ENCODE measurements at regions not wholly inside any gene's neighbourhood (a gene's known extent, or its start where the extent isn't known, plus 50 kb on each side); places are given as distances from the start of the nearest gene placed in this dataset.
"Not testable (repeated sequence)": the region's sequence is repeated elsewhere in the genome, so short reads cannot be mapped to it uniquely, and the experiment has no call there.

DNA sequence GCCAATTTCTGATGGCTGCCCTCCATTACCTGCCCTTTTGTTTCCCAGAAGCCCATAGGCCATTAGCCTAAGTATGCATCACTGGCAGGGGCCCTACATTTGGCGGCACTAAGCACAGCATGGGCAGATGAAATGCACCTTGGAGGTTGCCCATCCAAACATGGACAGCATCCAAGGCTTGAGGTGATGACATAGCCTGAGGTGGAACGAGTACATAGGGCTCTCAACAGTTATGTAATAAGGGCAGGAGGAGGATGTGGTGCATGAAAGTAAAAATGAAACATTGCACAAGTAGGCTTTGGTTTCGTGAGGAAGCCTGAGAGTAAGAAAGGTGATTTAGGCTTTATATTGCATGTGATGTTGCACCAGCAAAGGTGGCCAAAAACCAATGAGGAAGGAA is 148.1 kb downstream of the FAM76B start:
- peak in 1 of 2 donors; percentile 56 for DNase-seq

DNA sequence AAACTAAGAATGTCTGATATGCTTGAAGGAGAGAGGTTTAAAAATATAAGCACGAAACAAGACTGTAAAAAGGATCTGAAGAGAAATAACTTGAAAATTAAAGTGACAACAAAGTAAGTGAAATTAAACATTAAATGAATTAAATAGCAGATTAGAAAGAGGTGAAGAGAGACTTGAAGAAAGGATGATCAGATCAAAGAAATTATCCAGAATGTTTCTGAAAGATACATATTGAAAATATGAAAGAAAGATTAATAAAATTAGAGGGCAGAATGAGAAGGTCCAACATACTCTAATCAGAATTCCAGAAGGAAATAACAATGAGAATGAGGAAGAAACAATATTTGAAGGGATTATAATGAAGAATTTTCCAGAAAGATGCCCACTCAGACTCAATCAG is 151.1 kb downstream of the FAM76B start:
- DNase-seq: no peak

DNA sequence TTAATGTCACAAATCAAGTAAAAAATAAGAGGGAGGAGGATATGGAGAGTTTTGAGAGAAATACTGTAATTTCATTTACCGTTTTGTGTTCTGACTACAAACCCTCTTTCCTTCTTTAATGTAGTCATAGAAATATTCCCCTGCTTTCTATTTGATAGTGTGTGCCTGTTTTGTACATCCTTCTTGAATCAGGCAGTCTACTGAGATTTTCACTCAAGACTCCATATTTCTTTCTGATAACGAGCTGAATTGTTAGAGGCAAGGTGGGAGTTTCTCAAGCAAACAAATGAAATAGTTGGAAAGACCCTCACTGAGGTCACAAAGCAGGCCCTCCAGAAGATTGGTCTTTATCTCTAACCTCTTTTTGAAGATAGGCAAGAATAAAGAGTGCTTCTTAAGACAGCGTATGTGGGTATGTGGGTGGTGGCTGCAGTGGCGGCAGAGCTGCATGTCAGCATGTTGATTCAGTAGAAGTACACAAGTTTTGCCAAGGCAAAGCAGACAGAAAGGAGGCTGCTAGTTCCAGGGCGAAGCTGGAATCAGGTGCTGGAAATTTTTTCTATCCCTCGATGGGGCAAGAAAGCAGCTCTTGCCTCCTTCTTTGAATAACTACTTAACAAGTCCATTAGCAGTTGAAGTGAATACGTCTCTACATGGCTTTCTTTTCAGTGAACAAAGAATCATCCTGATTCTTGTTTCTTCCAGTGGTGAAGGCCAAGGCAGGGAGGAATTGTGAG is 164.2 kb downstream of the FAM76B start:
- no peak for DNase-seq

DNA sequence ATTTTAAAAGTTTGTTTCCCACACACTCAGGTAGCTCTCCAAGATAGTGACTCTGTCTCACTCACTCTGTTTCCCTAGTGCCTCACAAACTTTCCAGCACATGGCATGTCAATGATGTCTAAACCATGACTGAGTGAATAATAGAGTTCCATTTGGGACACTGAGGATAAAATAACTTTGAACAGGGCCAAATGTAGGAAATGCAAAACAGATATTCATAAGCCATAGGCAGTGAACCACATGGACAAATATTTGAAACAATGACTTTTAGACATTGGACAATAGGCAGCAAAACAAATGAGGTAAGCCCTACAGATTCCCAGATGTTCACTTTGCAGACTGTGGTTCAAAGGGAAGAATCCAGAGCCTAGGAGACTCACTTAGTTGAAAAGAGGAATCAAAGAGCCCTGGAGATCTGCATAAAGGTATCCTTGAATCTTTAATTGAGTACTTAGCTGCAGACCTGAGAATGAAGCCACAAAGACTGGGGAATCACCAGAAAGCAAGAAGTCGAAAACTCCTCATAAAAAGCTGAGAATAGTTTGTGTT is 173.3 kb downstream of the FAM76B start:
- DNase-seq: no peak

DNA sequence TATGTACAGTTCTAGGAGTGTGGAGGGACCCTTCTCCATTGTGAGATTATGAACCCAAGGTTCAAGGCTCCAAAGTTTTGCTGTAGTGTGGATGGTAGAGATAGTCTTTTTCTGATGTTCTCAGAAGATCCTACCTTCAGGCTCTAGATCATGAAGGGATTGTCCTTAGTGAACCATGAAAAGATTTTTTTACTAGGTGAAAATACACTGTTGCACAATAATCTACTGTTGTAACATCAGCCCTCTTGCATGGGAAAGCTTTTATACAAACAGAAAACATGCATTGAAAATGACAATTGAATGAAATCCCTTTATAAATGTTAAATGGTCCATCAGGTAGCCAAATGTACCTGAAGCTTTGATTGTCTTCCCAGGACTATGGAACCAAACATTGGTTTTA is 177.8 kb downstream of the FAM76B start:
- no peak for DNase-seq

DNA sequence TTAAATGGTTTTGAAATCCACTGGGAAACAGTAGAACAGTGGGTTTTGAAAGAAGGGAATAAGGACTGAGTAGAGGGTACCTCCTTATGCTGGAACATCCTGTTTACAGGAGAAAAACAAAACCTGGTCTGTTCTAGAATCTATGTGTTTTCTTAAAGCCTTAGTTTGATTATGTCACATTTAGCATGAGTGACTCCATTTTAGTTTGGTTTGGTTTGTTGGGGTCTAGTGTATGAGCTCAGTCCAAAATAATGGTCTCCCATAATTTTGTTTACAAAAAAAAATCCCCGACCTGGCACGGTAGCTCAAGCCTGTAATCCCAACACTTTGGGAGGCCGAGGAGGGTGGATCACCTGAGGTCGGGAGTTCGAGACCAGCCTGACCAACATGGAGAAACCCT is 179.4 kb downstream of the FAM76B start:
- DNase-seq: not testable (repeated sequence)

DNA sequence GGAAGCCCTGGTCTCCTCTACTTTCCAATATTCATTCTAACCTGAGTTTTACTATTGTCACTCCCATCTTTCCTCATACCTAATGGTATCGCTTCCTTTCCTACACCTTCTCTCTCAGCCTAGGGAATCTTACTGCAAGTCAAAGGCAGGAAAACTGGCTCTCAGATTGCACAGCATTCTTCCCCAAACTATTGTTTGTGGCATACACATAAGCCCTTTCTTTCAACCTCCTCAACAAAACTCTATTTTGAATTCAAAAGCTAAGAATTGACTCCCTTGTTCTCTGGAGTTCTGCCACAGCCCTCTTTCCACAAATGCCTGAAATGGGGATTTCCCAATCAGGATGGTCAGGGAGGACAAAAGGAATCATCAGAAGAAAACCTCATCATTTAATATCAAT is 181.5 kb downstream of the FAM76B start:
- no peak for DNase-seq

DNA sequence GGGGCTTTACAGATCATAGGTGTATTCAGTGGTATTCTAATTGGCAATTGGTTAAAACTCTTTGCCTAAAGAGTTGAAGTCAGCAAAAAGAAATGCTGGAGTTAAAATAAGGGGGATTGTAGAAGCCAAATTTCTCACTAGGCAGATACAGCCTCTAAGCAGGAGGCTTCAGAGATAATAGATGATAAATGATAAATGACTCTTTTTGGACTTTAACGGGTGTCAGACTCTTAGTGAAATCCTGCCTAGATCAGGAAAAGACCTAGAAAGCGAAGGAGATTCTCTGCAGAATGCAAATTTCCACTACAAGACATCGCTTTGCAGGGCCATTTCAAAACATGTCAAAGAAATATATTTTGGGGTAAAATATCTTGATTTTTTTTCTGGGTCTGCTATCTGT is 182.8 kb downstream of the FAM76B start:
- no peak for DNase-seq

DNA sequence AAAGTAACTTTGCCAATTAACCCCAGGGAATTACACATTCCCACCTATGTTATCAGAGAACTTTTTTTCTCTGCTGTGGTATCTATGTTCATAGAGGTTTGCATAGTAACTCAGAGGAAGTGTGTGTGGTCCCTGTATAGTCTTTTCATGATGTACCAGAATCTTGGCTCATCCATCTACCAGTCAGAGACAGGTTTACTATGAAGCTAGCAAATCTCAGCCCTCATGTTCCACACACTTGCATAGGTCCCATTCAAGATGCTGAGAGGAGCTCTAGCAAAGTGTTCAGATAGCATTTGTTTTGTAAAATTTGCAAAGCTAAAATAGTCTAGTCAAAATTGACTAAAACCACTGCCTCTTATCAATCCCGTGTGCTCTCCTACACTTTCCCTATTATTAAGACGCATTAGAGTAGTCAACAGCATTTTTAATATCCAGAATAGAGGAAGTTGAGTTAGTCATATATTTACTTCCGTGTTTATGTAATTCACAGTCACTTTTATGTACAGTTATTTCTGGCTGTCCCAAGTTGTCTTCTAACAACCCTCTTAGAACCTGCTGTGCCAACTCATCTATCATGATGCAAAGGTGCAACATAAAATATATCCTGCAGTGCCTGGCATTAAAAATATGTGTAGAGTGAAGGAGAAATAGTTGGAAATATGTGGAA is 184.2 kb downstream of the FAM76B start:
- DNase-seq: no peak

DNA sequence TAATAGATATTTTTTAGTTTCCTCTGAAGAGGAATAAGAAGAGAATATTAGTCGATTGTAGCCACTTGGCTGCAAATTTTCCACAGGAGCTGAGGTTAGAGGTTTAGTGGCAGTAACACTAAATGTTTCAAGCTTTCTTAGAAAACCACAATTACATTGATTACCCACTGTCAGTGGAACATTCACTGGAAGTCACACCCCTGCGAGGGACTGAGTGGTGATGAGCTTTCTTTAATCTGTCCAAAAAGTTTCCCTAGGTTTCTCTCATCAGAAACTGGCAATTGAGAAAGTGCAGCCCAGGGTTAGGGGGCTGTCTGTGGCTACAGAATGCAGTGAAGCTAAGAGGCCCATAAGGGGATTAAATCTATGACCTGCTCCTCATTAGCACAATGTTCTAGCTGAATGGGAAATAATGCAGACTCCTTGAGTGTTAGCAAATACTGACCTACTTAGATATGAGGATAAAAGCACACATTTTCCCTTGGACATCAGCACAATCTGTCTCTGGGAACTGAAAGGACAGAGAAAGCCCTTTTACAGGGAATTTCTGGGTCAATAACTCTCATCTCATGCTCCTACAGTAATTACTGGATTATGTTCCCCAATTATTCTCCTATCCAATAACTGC is 189.5 kb downstream of the FAM76B start:
- DNase-seq: peak in 1 of 2 donors; percentile 22

DNA sequence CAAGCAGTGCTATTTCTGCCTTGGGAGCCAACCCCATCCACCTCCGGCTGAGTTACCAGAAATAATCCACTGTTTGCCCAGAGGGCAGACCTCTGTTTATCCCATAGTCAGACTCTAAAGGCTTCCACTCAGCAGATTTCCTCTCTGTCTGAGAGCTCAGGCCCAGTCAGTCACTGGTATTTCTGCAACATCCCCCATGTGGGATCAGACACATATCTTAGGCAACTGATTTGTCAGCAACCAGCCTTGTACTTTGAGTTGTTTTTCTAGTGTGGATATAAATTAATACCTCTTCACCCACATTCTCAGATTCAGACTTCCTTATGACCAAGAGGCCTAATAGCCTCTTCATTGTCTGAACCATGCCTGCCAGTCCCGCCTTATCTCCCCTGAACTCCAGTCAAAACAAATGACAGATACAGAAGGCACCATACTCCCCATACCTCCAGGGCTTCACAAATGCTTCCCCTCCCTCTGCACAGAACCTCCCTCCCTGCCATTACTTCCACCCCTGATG is 193.6 kb downstream of the FAM76B start:
- DNase-seq: no peak

DNA sequence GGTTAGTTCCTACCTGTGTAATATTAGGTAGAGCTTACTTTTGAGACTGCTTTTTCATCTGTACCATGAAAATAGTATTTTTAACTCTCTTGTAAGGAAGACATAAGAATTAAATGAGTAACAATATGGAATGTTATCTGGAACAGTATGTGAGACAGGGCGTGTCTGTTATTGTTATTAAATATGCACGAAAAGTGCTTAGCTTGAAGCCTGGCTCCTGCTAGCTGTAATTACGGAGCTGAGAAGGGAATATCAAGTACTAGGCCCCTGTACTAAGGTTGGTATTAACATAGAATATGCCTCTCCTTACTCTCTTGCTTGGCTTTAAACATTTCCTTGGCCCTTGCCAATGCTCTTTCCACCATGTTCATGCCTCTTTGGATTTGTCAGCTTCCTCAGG is 194.0 kb downstream of the FAM76B start:
- no peak for DNase-seq

DNA sequence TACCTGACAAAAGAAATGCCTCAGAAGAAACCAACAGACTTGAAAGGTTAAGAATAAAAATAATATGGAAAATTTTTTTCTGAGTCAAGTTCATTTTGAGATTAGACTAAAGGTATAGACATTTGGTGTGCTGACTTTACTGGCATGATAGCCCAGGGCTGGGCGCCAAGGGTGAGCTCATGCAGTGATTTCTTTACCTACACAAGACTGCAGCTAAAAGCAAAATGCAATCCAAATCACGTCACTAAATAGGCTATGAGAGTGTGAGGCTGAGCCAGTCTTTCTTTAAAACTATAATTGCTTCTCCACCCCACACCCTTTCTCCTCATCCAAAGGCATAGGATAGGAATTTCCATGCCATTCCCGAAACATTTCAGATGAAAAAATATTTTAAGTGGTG is 196.5 kb downstream of the FAM76B start:
- DNase-seq: no peak

DNA sequence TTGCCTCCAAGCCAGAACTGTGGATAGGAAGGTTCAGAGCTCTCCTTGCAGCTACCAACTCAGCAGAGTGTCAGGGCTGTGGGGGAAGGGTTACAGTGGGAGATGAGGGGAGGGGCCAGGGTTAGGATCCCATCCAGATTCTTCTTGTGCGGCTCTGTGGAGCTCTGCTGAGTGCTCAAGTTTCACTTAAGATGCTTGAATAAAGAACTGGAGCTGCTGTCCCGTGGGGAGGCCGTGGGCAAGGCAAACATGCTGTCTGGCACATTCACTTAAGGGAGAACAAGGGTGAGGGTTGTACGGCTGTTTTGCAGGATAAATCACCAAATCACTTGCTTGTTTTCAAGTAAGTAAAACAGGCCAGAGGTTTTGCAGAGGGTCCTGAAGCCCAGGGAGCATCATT is 197.1 kb downstream of the FAM76B start:
- no peak for DNase-seq

DNA sequence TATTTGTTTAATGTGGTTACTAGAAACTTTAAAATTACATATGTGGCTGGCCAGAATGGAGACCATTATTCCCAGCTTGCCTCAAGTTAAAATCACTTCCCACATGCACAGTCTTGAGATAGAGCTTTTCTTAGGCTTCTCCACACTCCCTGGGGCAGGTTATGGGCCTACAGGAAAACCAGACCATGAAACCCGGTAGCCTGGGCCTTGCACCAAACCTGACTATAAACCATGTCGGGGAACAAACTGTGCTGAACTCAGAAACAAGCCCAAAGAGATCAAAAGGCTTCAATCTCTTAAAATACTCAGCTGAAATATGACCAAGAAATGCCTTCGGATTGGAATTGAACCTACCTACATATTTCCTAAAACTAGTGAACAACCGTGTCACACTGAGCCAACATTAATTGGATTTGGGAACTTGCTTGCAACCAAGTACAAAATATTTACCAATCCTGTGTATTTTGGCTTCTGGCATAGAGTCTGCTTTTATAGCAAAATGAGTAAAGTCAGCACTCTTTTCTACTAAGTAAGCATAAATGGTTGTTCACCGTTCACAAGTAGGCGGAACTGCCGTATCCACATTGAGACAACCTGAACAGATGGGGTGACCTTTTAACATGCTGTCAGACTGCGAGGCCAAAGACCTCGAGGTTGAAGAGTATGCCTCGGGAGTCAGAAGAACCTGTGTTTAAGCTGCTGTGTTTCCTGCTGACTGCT is 199.5 kb downstream of the FAM76B start:
- no peak for DNase-seq

DNA sequence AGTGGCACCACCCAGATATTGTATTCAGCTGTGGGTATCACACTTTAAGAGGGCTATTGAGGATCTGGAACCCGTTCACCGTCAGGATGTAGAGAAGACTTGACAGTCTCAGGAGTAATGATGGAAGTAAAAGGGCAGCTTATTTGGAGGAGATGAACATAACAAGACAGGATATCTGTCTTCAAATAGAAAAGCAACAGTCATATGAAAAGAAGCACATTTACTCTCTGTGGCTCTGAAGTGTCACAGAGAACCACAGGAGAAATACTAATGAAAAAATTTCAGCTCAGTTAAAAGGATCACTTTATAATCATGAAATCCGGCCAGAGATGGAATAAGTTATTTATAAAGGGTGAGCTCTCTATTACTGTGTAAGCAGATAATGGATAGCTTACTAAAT is 200.8 kb downstream of the FAM76B start:
- DNase-seq: no peak

DNA sequence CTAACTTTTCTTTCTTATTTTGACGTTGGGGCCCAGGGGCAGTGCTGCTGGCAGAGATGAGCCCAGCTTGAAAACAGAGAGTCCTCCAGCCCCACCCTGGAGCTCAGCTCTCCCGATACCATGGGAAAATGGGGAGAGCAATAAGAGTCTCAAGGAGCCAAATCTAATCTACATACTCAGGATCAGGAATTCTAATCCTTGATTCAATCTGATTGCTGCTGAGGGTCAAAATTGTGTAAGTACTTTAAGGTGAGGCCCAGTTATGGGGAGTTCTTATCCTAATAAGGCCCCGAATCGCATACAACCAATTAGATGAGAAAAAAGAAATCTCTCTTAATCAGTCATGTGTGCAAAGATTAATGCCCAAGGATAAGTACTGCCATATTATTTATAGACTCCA is 202.9 kb downstream of the FAM76B start:
- DNase-seq: no peak

DNA sequence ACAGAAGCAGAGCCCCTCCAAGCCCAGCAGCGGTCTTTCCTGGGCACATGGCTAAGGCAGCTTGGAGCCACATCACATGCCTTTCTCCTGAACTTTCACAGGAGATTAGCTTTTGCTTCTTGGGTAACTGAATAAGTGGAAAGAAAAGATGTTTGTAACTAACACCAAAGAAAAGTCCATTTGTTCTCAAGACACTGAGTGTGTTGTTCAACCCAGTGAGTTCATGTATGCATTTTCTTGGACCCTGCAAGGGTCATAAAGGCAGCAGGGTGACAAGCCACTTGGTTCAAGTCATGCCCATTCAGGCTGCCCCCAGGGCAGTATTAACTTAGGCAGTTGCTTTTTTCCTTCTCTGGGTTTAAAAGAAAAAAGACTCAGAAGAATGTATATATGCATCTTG is 203.4 kb downstream of the FAM76B start:
- no peak for DNase-seq

DNA sequence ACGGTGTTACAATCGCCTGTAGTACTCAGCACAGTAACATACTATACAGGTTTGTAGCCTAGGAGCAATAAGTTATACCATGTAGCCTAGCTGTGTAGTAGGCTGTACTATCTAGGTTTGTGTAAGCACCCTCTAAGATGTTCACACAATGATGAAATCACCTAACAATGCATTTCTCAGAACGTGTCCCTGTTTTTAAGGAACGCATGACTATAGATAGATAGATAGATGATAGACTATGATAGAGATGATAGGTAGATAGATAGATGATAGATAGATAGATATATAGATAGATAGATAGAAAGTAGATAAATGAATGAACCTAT is 203.9 kb downstream of the FAM76B start:
- DNase-seq: no peak

DNA sequence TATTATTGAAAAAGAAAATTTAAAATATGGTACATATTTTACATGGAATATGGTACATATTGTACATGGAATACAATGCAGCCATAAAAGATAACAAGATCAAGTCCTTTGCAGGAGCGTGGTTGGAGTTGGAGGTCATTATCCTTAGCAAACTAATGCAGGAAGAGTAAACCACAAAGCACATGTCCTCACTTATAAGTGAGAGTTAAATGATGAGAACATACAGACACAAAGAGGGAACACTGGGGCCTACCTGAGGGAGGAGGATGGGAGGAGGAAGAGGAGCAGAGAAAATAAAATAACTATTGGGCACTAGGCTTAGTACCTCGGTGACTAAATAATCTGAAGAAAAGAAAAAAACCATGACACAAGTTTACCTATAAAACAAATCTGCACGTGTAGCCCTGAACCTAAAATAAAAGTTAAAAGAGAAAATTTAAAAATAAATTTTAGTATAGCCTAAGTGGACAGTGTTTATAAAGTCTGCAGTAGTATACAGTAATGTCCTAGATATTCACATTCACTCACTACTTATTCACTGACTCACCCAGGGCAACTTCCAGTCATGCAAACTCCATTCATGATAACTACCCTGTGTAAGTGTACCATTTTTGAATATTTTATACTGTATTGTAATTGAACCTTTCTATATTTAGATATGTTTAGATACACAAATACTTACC is 204.4 kb downstream of the FAM76B start:
- DNase-seq: no peak

DNA sequence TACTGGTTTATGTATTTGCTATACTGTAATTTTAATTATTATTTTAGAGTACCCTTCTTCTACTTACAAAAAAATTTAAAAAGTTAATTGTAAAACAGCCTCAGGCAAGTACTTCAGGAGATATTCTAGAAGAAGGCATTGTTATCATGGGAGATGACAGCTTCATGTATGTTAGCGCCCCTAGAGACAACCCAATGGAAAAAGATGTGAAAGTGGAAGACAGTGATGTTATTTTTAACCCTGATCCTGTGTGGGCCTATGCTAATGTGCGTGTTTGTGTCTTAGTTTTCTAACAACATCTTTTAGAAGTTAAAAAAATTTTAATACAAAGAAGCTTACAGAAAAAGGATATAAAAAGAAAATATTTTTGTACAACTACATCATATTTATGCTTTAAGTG is 205.0 kb downstream of the FAM76B start:
- DNase-seq: no peak

DNA sequence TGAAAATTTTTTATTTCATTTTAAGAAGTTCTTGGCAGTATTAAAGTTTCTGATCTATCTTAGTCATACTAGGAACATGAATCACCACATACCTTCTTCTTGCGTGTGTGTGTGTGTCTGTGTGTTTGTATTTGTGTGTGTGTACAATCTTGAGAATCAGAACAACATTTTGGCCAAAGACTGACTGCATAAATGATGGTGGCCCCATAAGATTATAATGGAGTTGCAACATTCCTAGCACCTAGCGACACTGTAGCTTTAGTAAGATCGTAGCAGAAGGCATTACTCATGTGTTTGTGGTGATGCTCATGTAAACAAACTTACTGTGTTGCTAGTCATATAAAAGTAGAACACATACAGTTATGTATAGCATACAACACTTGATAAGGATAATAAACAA is 205.4 kb downstream of the FAM76B start:
- no peak for DNase-seq
